SK-N-SH treated with all-trans-retinoic acid at 6 μM for 48 hours (cell line): ENCODE measurements at regions not wholly inside any gene's neighbourhood (a gene's known extent, or its start where the extent isn't known, plus 50 kb on each side); places are given as distances from the start of the nearest gene placed in this dataset.
"Not testable (repeated sequence)": the region's sequence is repeated elsewhere in the genome, so short reads cannot be mapped to it uniquely, and the experiment has no call there.

ENCODE experiments used
- ARNTL ChIP-seq: fragments of 450-650 bp; formaldehyde crosslinking; IDR thresholded peaks from 2 replicates; pipeline ENCODE4 v1.5.0; 2020; ENCODE audit warnings: low read depth, mild to moderate bottlenecking, moderate library complexity, borderline replicate concordance
- CREB5 ChIP-seq: fragments of 250-450 bp; sonication (Bioruptor Pico); IDR thresholded peaks from 2 replicates; pipeline ENCODE4 v1.5.1; 2020; ENCODE audit warnings: low read depth, mild to moderate bottlenecking, moderate library complexity
- GLIS3 ChIP-seq: fragments of 250-450 bp; sonication (Bioruptor Pico); IDR thresholded peaks from 2 replicates; pipeline ENCODE4 v1.5.0; 2020; ENCODE audit warnings: mild to moderate bottlenecking, moderate library complexity
- PATZ1 ChIP-seq: fragments of 250-450 bp; sonication (Bioruptor Pico); IDR thresholded peaks from 2 replicates; pipeline ENCODE4 v1.8.0; 2020; ENCODE audit warnings: mild to moderate bottlenecking, moderate library complexity, borderline replicate concordance
- POU6F1 ChIP-seq: fragments of 250-450 bp; sonication (Bioruptor Pico); IDR thresholded peaks from 2 replicates; pipeline ENCODE4 v1.8.0; 2021; ENCODE audit warnings: low read depth, mild to moderate bottlenecking, moderate library complexity, borderline replicate concordance
- PPARA ChIP-seq: fragments of 250-450 bp; sonication (Bioruptor Pico); IDR thresholded peaks from 2 replicates; pipeline ENCODE4 v1.5.0; 2020; ENCODE audit warnings: mild to moderate bottlenecking, borderline replicate concordance
- RARB ChIP-seq: fragments of 250-450 bp; sonication (Bioruptor Pico); IDR thresholded peaks from 2 replicates; pipeline ENCODE4 v1.8.0; 2021; ENCODE audit warnings: mild to moderate bottlenecking, moderate library complexity
- SNAI2 ChIP-seq: fragments of 250-450 bp; sonication (Bioruptor Pico); IDR thresholded peaks from 2 replicates; pipeline ENCODE4 v1.5.0; 2020; ENCODE audit warnings: mild to moderate bottlenecking, moderate library complexity
- TOX ChIP-seq: fragments of 250-450 bp; sonication (Bioruptor Pico); IDR thresholded peaks from 2 replicates; pipeline ENCODE4 v1.8.0; 2021; ENCODE audit warnings: mild to moderate bottlenecking, moderate library complexity, borderline replicate concordance
- ZC3H10 ChIP-seq: fragments of 250-450 bp; sonication (Bioruptor Pico); IDR thresholded peaks from 2 replicates; pipeline ENCODE4 v1.5.1; 2021; ENCODE audit warnings: mild to moderate bottlenecking, moderate library complexity
- ZNF565 ChIP-seq: fragments of 450-650 bp; formaldehyde crosslinking; conservative IDR thresholded peaks from 2 replicates; pipeline ENCODE4 v1.5.0; 2020; ENCODE audit warnings: low read depth, mild to moderate bottlenecking, moderate library complexity
- ZNF8 ChIP-seq: fragments of 450-650 bp; formaldehyde crosslinking; IDR thresholded peaks from 2 replicates; pipeline ENCODE4 v1.5.0; 2020; ENCODE audit warnings: mild to moderate bottlenecking, moderate library complexity

- not testable (repeated sequence) for TF ChIP-seq CREB5; ARNTL (CRISPR knock-in tag); POU6F1 (CRISPR knock-in tag); GLIS3 (CRISPR knock-in tag); RARB (CRISPR knock-in tag); TOX (CRISPR knock-in tag); ZNF8 (CRISPR knock-in tag); ZC3H10 (CRISPR knock-in tag); PPARA (CRISPR knock-in tag); PATZ1; ZNF565 (CRISPR knock-in tag); SNAI2
Measured at GRCh38 chr6:148022279-148022678, 320.4 kb upstream of the SASH1 start.
